ENCODE measurements at regions not wholly inside any gene's neighbourhood (a gene's known extent, or its start where the extent isn't known, plus 50 kb on each side); places are given as distances from the start of the nearest gene placed in this dataset.
A peak's percentile ranks its signal among the peaks of the same experiment; 100 is the strongest.
"Not testable (repeated sequence)": the region's sequence is repeated elsewhere in the genome, so short reads cannot be mapped to it uniquely, and the experiment has no call there.

DNA sequence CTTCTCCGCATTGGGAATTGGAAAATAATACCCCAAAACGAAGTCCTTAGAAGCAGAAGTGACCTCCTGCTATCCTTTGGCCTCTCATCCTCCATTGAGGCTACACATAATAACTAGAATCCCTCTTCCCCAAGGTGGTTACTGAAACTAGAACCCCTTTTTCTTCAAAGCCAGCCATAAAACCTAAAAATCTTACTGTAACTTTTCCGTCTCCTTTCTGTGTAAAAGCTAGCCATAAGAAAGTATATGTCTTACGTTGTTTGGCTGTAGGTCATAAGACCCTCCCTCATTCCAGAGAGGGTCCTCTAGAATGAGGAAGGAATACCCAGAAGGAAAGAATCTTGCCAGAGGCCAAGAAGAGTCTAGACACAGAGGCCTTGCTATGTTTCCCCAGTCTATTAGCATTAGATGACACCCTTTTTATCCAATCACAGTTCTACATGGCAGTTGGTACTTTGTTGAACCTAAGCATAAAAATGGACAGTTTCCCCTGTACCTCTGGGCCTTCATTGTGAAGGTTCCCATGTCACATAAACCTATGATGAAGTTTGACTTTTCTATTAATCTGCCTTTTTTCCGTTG, 133.9 kb upstream of the BTN3A2 start:
- no peak for DNase-seq

- no peak for DNase-seq
Measured at GRCh38 chr6:26232306-26232939, 132.6 kb upstream of the BTN3A2 start.

- DNase-seq: no peak
Measured at GRCh38 chr6:26232940-26233648, 131.9 kb upstream of the BTN3A2 start.

DNA sequence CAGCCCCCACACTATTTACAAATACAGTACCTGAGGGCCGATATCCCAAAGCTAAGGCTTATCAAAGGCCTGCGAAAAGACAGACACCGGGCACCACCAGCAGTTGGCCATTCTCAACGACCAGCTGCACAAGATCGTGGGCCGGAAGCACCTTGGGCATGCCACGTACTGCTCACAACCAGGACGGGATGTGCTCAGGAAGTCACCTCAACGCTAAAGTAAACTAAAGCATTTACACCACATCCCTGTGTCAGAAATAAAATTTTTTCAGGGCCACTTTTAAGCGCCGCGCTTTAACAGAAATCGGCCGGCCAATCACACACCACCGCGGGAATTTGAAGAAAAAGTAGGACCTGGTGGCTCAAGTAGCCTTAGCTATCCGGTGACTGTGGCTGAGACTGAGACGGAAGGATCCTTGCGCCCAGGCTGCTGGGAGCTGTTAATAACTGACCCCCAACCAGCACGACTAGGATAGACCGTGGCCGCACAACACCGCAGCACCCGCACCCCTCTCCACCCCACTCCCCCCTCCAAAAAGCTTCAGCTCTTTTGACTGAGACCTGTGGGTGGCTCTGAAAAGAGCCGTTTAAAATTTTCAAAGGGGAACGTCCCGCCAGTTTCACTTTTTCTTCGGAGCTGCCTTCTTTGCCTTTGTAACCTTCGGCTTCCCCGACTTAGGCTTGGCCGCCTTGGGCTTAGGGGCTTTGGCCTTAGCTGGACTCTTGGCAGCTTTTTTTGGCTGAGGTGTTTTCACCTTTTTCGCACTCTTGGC, 131.2 kb upstream of the BTN3A2 start:
- DNase-seq: no peak

DNA sequence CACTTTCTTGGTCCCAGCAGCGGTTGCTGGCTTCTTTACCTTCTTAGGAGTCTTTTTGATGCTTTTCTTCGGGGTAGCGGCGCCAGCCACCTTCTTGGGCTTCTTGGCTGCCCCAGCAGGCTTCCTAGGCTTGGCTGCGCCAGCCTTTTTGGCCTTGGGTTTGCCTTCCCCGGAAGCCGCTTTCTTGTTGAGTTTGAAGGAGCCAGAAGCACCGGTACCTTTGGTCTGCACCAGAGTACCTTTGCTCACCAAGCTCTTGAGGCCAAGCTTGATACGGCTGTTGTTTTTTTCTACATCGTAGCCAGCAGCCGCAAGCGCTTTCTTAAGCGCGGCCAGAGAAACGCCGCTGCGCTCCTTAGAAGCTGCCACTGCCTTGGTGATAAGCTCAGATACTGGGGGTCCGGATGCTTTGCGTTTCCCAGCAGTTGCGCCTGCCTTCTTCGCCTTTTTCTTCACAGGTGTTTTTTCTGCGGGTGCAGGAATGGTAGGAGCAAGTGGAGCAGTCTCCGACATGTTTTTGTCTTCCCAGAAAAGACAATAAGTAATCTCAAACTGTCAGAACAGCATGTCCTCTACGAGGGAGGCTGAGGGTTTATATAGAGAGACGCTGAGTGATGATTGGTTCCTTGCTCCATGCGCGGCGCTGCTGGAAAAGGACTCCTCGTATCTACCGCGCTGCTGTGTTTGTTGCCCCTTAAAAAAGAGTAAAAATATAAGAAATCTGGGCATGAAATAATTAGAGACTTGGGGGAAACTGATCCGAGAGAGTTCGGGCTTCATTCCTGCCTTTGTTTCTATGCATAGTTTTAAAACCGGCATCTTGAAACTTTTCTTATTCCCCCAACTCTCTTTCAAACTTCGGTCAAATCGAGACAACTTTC, 130.3 kb upstream of the BTN3A2 start:
- DNase-seq: peak in 7 of 56 donors; percentile 11 to 41 (median 16)

GRCh38 chr6:26235302-26235670, 129.7 kb upstream of the BTN3A2 start:
- DNase-seq: no peak

DNA sequence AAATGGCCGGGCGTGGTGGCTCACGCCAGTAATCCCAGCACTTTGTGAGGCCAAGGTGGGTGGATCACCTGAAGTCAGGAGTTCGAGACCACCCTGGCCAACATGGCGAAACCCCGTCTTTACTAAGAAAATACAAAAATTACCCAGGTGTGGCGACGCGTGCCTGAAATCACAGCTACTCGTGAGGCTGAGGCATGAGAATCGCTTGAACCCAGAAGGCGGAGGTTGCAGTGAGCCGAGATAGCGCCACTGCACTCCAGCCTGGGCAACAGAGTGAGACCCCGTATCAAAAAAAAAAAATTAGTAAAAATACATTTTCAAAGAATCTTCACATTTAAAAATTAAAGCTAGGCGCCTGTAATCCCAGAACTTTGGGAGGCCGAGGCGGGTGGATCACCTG, 125.6 kb upstream of the BTN3A2 start:
- DNase-seq: not testable (repeated sequence)

GRCh38 chr6:26240157-26241032, 124.6 kb upstream of the BTN3A2 start:
- peak in 8 of 56 donors; percentile 2 to 53 (median 13) for DNase-seq

GRCh38 chr6:26241033-26241895, 123.7 kb upstream of the BTN3A2 start:
- DNase-seq: no peak

GRCh38 chr6:26243132-26243531, 121.9 kb upstream of the BTN3A2 start:
- no peak for DNase-seq

- DNase-seq: no peak
Measured at GRCh38 chr6:26243752-26244151, 121.2 kb upstream of the BTN3A2 start.

- DNase-seq: no peak
Measured at GRCh38 chr6:26246058-26246457, 118.9 kb upstream of the BTN3A2 start.

DNA sequence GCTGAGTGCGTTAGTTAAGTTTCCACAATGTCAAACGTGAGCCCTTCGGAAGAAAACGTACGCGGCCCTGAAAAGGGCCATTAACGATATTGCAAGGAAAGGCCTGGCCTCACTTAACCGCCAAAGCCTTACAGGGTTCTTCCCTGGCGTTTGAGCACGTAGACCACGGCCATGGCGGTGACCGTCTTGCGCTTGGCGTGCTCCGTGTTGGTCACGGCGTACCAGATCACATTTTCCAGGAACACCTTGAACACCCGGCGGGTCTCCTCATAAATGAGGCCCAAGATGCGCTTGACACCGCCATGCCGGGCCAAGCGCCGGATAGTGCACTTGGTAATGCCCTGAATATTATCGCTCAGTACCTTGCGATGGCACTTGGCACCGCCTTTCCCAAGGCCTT, 118.4 kb upstream of the BTN3A2 start:
- DNase-seq: no peak

DNA sequence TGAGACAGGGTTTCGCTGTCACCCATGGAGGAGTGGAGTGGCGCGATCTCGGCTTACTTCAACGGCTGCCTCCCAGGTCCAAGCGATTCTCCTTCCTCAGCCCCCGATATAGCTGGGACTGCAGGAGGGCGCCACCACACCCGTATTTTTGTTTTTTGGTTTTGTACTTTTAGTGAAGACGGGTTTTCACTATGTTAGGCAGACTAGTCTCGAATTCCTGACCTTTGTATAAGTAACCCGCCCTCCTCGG, 115.4 kb upstream of the BTN3A2 start:
- DNase-seq: no peak

GRCh38 chr6:26249957-26250697, 114.9 kb upstream of the BTN3A2 start:
- DNase-seq: peak in 3 of 56 donors; percentile 1 to 11 (median 10)

GRCh38 chr6:26250698-26251044, 114.3 kb upstream of the BTN3A2 start:
- no peak for DNase-seq

- DNase-seq: peak in 1 of 56 donors; percentile 11
Measured at GRCh38 chr6:26251354-26252076, 113.5 kb upstream of the BTN3A2 start.

- no peak for DNase-seq
Measured at GRCh38 chr6:26252077-26252472, 112.9 kb upstream of the BTN3A2 start.
